ENCODE measurements at regions not wholly inside any gene's neighbourhood (a gene's known extent, or its start where the extent isn't known, plus 50 kb on each side); places are given as distances from the start of the nearest gene placed in this dataset.

GRCh38 chr13:105177265-105177900, 1358.1 kb downstream of the EFNB2 start:
- TF ChIP-seq EZH2phosphoT487 (IDR thresholded peaks at IDR 0.05; ENCODE audit: borderline replicate concordance, low read depth, low read length) = no peak
- TF ChIP-seq, protein P1, sequence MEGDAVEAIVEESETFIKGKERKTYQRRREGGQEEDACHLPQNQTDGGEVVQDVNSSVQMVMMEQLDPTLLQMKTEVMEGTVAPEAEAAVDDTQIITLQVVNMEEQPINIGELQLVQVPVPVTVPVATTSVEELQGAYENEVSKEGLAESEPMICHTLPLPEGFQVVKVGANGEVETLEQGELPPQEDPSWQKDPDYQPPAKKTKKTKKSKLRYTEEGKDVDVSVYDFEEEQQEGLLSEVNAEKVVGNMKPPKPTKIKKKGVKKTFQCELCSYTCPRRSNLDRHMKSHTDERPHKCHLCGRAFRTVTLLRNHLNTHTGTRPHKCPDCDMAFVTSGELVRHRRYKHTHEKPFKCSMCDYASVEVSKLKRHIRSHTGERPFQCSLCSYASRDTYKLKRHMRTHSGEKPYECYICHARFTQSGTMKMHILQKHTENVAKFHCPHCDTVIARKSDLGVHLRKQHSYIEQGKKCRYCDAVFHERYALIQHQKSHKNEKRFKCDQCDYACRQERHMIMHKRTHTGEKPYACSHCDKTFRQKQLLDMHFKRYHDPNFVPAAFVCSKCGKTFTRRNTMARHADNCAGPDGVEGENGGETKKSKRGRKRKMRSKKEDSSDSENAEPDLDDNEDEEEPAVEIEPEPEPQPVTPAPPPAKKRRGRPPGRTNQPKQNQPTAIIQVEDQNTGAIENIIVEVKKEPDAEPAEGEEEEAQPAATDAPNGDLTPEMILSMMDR (conservative IDR thresholded peaks at IDR 0.05; ENCODE audit: low read length) = no peak

Data from OCI-LY7 (cell line).